Epithelial cell of esophagus (primary cell): ENCODE measurements at regions not wholly inside any gene's neighbourhood (a gene's known extent, or its start where the extent isn't known, plus 50 kb on each side); places are given as distances from the start of the nearest gene placed in this dataset.
A peak's percentile ranks its signal among the peaks of the same experiment; 100 is the strongest.
"Not testable (repeated sequence)": the region's sequence is repeated elsewhere in the genome, so short reads cannot be mapped to it uniquely, and the experiment has no call there.

Source experiments
- DNase-seq: peaks from one replicate; pipeline ENCODE4 v3.0.0; 2010; ENCODE audit warnings: low read depth
- H3K4me3 ChIP-seq: 2 replicates; pipeline ENCODE4 v1.5.1; 2011; ENCODE audit warnings: mild to moderate bottlenecking, low read length, control low read depth
- TF ChIP-seq, protein P1 (sequence below): IDR thresholded peaks from 2 replicates; pipeline ENCODE4 v1.5.1; 2011; ENCODE audit warnings: low read depth, mild to moderate bottlenecking, low read length, control low read depth, inconsistent platforms; ENCODE audit not compliant: insufficient read depth; ENCODE audit errors: missing control alignments

DNA sequence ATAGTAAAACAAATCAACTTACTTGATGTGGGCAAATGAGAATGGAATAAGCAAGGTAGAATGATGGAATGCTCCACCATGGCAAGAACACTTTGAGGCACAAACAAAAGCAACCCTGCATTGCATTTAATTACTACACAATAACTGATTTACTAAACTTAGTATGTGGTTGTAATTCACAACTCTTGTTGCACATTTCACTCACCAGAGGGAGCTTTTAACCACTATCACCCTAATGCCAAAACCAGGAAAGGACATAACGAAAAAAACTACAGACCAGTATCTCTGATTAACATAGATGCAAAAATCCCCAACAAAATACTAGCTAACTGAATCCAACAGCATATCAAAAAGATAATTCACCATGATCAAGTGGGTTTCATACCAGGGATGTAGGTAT is 659.8 kb downstream of the CPS1 start:
- DNase-seq, result peak; percentile 54
- TF ChIP-seq, protein P1, sequence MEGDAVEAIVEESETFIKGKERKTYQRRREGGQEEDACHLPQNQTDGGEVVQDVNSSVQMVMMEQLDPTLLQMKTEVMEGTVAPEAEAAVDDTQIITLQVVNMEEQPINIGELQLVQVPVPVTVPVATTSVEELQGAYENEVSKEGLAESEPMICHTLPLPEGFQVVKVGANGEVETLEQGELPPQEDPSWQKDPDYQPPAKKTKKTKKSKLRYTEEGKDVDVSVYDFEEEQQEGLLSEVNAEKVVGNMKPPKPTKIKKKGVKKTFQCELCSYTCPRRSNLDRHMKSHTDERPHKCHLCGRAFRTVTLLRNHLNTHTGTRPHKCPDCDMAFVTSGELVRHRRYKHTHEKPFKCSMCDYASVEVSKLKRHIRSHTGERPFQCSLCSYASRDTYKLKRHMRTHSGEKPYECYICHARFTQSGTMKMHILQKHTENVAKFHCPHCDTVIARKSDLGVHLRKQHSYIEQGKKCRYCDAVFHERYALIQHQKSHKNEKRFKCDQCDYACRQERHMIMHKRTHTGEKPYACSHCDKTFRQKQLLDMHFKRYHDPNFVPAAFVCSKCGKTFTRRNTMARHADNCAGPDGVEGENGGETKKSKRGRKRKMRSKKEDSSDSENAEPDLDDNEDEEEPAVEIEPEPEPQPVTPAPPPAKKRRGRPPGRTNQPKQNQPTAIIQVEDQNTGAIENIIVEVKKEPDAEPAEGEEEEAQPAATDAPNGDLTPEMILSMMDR, result peak; percentile 57
- H3K4me3 ChIP-seq, result no peak overlapping the region

DNA sequence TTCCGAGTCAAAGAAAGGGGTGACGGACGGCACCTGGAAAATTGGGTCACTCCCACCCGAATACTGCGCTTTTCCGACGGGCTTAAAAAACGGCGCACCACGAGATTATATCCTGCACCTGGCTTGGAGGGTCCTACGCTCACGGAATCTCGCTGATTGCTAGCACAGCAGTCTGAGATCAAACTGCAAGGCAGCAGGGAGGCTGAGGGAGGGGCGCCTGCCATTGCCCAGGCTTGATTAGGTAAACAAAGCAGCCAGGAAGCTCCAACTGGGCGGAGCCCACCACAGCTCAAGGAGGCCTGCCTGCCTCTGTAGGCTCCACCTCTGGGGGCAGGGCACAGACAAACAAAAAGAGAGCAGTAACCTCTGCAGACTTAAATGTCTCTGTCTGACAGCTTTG is 663.1 kb downstream of the CPS1 start:
- DNase-seq, H3K4me3 ChIP-seq: not testable (repeated sequence)

- TF ChIP-seq, protein P1, result no peak
- no peak overlapping the region for H3K4me3 ChIP-seq
- DNase-seq, result no peak
Measured at GRCh38 chr2:211225784-211226183, 669.4 kb downstream of the CPS1 start.

GRCh38 chr2:211228559-211228958 is 672.2 kb downstream of the CPS1 start:
- TF ChIP-seq, protein P1, result no peak
- no peak overlapping the region for H3K4me3 ChIP-seq
- no peak for DNase-seq

DNA sequence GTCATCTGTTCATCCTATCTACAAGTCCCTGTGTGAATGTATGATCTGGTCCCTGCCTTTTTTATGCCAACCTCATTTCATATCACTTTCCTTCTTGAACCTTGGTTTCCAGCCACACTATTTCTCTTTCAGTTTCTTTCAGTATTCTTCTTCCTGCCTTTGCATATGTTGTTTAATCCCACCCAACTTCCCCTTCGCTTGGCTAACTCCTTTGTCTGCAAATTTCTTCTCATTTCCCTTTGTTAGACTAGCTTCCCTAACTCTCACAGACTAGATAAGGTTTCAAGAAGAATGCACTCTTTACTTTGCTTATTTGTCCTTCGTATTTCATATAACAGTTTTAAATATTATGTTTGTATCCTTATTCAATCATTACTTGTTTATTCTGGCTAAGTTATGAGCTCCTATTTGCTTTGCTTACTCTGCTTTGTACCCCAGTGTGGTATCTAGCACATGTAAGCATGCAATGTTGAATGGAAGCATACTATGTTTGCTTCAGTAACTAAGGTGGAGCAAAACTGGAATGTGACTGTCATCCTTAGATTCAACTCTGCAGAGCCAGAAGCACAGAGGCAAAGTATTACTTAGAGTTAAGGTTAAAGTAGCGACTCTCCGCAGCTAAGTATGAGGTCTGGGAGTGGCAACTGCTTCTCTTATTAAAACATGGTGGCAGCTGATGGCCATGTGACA is 681.3 kb downstream of the CPS1 start:
- H3K4me3 ChIP-seq, result no peak overlapping the region
- DNase-seq, result no peak
- TF ChIP-seq, protein P1, result no peak

- TF ChIP-seq, protein P1, result no peak
- H3K4me3 ChIP-seq, result no peak overlapping the region
- no peak for DNase-seq
Measured at GRCh38 chr2:211241891-211242290, 685.5 kb downstream of the CPS1 start.

DNA sequence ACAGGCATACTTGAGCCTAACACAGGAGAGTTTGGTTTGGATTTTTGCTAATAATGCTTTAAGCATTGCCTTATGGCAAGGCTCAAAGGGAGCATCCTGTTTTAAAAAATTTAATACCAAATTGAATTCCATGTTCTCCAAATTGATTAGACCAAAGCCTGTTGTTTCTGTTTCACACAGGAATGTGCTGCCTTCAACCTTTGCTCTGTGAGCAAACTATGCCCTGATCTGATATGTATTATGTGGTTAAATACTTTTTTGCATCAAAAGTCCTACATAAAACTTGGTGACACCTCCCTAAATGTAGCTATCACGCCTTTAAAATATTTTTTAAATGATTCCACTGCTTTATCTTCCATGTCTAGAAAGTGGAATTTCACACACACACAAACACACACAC is 691.4 kb downstream of the CPS1 start:
- TF ChIP-seq, protein P1, result no peak
- H3K4me3 ChIP-seq, result no peak overlapping the region
- DNase-seq, result no peak

DNA sequence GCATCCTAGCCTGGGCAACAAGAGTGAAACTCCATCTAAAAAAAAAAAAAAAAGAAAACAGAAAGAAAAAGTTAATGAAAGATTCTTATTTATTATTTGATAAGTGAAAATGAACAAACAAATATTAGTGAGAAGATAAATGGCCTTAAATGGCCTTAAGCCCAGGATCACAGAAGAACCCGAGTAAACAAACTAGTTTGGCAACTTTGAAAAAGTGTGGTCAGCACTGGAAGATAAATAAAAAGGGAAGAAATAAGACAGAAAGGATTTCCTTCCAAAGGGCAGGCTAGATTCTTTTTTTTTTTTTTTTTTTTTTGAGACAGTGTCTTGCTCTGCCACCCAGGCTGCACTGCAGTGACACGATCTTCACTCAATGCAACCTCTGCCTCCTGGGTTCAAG is 692.4 kb downstream of the CPS1 start:
- TF ChIP-seq, protein P1, result no peak
- peak; percentile 66 for DNase-seq

More for the DNA sequence above, 692.4 kb downstream of the CPS1 start:
- no peak overlapping the region for H3K4me3 ChIP-seq
